ENCODE measurements at regions not wholly inside any gene's neighbourhood (a gene's known extent, or its start where the extent isn't known, plus 50 kb on each side); places are given as distances from the start of the nearest gene placed in this dataset.

- no peak overlapping the region for H3K4me3 ChIP-seq
- 84 to 87% methylated on average over 5 of the region's 5 CpGs for WGBS, 2 donors
- no peaks in the 10 kb centered on the region for H3K36me3 ChIP-seq (ENCODE audit: low read depth, missing control alignments)
- no peak for DNase-seq
- no peaks in the 10 kb centered on the region for H3K27me3 ChIP-seq
- H3K4me1 ChIP-seq, result no peaks in the 10 kb centered on the region
- H3K27ac ChIP-seq, result no peak overlapping the region
- no peaks in the 10 kb centered on the region for H3K9me3 ChIP-seq
- intact Hi-C loops (cut with DNase I; ENCODE audit: low total_unique reads), result no loop called here
- no peak for TF ChIP-seq CTCF (IDR thresholded peaks at IDR 0.05)
- no peak for TF ChIP-seq POLR2A (IDR thresholded peaks at IDR 0.05)
These were observed 219.0 kb downstream of the KATNAL1 start for GRCh38 chr13:30088312-30088855.

GRCh38 chr13:30085087-30085486 is 222.3 kb downstream of the KATNAL1 start:
- Histone ChIP-seq H3K9me3 (no peaks in the 10 kb centered on the region), H3K27me3 (no peaks in the 10 kb centered on the region), H3K27ac (no peak overlapping the region), H3K36me3 (ENCODE audit: low read depth, missing control alignments) (no peaks in the 10 kb centered on the region), H3K4me1 (no peaks in the 10 kb centered on the region), H3K4me3 (no peak overlapping the region)
- intact Hi-C loops (cut with DNase I; ENCODE audit: low total_unique reads), result no loop called here
- TF ChIP-seq CTCF (IDR thresholded peaks at IDR 0.05), result no peak
- TF ChIP-seq POLR2A (IDR thresholded peaks at IDR 0.05), result no peak
- WGBS, 2 donors, result 91 to 92% methylated on average over 1 of the region's 1 CpG
- no peak for DNase-seq

- no peak for DNase-seq
- no peak overlapping the region for H3K4me3 ChIP-seq
- H3K36me3 ChIP-seq (ENCODE audit: low read depth, missing control alignments), result no peaks in the 10 kb centered on the region
- H3K27ac ChIP-seq, result no peak overlapping the region
- intact Hi-C loops (cut with DNase I; ENCODE audit: low total_unique reads), result no loop called here
- H3K4me1 ChIP-seq, result no peaks in the 10 kb centered on the region
- 91 to 93% methylated on average over 5 of the region's 5 CpGs for WGBS, 2 donors
- no peaks in the 10 kb centered on the region for H3K9me3 ChIP-seq
- TF ChIP-seq POLR2A (IDR thresholded peaks at IDR 0.05) (no peak), CTCF (IDR thresholded peaks at IDR 0.05) (no peak)
- no peaks in the 10 kb centered on the region for H3K27me3 ChIP-seq
These were observed 225.0 kb downstream of the KATNAL1 start for GRCh38 chr13:30082391-30082790.

- Histone ChIP-seq H3K27me3 (no peaks in the 10 kb centered on the region), H3K4me1 (no peaks in the 10 kb centered on the region), H3K4me3 (no peak overlapping the region), H3K9me3 (no peaks in the 10 kb centered on the region), H3K36me3 (ENCODE audit: low read depth, missing control alignments) (no peaks in the 10 kb centered on the region), H3K27ac (no peak overlapping the region)
- no peak for TF ChIP-seq POLR2A (IDR thresholded peaks at IDR 0.05)
- no peak for TF ChIP-seq CTCF (IDR thresholded peaks at IDR 0.05)
- intact Hi-C loops (cut with DNase I; ENCODE audit: low total_unique reads), result no loop called here
- DNase-seq, result no peak
These were observed 226.0 kb downstream of the KATNAL1 start for GRCh38 chr13:30081331-30081730.

GRCh38 chr13:30079501-30079900 is 227.8 kb downstream of the KATNAL1 start:
- DNase-seq, result no peak
- 75 to 79% methylated on average over 9 of the region's 9 CpGs for WGBS, 2 donors

More at GRCh38 chr13:30079501-30079900, 227.8 kb downstream of the KATNAL1 start:
- Histone ChIP-seq H3K4me3 (no peak overlapping the region), H3K9me3 (no peaks in the 10 kb centered on the region), H3K27me3 (no peaks in the 10 kb centered on the region), H3K27ac (no peak overlapping the region), H3K36me3 (ENCODE audit: low read depth, missing control alignments) (no peaks in the 10 kb centered on the region), H3K4me1 (no peaks in the 10 kb centered on the region)
- no peak for TF ChIP-seq CTCF (IDR thresholded peaks at IDR 0.05)
- no peak for TF ChIP-seq POLR2A (IDR thresholded peaks at IDR 0.05)
- intact Hi-C loops (cut with DNase I; ENCODE audit: low total_unique reads), result no loop called here
